HG02759 (cell line): ENCODE measurements at regions not wholly inside any gene's neighbourhood (a gene's known extent, or its start where the extent isn't known, plus 50 kb on each side); places are given as distances from the start of the nearest gene placed in this dataset.

Experiments used
- ATAC-seq: cut with Tn5 transposase; IDR thresholded peaks from one replicate; pipeline ENCODE4 v1.9.1; 2021; ENCODE audit warnings: mild to moderate bottlenecking, moderate library complexity; ENCODE audit not compliant: unreplicated experiment

DNA sequence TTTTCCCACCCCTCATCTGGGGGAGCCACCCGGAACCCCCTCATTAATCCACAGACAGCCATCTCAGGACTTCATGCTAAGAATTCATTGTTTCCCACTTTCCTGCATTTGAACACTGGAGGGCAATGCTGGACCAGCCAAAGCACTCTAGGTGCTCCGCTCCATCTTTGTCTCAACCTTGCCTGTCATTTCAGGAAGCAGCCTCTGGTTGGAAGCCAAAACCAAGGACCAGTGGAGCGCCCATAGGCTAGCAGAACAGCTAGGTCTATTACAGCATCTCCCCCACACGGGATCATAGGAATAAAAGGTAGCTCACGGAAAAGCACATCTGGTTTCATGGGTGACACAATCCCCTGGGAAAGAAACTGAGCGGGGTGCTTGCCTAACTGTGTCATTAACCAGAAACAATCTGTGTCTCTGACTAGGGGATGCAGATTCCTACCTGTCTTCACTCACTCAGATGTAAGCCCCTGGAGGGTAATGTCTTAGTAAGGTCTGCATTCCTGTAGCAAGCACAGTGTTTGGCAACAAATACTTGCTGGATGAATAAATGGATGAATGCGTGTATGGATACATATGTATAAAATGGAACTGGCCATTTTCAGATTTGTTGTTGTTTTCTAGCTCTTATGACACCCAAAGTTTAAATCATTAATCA, 197.0 kb downstream of the DAD1 start:
- ATAC-seq, result peak; percentile 41

DNA sequence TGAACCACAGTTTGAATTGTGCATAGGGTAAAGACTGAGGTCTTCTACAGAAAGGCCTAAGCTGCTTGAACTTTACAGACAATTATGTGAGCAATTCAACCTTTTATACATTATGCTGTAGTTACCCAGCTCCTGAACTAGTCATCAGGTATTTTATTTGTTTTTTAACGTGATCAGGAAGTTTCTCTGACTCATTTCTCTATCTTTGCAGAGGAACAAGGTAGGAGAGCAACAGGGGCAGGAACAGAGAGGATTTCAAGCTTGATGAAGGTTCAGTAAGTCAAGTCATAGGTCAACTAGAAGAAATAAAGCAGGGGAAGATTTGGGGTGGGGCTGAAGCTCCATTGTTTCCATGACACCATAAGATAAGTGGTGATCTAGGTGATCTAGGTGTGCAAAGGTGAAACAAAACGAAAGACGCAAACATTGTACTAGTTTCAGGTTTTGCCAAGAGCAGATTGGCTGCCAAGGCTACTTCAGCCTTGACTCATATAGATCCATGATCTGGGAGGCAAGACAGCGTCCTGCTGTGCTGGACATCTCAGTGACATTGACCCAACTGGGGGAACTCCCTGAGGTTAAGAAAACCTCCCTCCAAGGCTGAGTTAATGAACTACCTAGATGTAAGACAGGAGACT, 198.1 kb downstream of the DAD1 start:
- ATAC-seq, result peak; percentile 52

DNA sequence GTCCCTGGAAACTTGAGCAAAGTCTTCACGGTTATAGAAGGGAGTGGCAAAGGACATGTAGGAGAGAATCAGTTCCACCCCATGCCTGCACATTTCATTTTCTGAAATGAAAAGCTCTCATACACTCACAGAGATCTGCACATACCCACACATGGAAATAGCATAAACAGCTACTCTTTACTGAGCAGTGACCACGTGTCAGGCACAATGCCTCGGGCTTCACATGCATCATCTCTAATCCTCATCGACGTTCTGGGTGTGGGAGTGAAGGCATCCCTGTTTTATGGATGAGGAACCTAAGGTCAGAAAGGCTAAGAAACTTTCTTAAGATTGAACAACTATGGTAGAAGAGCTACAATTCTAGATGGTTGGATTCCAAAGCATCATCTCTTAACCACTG, 198.8 kb downstream of the DAD1 start:
- ATAC-seq, result no peak

DNA sequence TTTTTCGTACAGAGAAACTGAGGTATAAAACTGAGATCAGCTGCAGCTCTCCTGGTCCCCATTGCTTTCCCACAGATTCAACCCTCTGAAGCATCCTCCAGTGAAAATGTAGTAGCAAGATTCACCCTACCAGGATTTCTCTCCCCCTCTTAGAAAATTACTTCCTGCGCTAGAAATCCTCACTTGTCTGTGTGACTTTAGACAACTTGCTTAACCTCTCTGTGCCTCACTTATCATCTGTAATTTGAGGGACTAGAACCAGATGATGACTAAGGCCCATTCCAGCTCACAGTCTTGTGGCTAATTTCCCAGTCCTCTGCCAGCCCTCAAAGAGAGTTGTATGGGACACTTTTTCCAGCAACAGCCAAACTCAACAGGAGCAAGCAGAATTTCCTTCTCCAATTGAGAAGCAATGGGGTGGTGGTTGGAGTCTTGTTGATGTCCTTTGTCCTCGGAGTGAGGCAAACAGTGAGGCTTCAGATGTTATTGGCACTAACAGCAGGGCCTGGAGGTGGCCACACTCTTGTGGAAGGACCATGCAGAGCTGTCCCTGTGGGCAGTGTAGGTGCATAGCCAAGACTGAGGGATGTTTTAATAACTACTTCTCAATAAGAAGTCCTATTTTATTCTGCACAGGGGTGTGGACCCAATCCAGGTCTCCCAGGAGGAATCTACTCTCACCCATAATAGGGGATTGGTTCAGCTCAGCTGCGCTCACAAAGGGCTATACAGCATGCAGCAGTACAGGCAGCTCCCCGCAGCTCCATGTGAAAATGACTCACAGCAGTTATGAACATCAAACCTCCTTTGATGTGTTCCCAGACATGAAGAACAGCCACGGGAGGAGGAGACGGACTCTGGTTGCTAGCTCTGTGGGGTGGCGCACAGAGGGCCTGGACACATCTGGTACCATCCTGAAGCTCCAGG, 200.1 kb downstream of the DAD1 start:
- ATAC-seq, result no peak

DNA sequence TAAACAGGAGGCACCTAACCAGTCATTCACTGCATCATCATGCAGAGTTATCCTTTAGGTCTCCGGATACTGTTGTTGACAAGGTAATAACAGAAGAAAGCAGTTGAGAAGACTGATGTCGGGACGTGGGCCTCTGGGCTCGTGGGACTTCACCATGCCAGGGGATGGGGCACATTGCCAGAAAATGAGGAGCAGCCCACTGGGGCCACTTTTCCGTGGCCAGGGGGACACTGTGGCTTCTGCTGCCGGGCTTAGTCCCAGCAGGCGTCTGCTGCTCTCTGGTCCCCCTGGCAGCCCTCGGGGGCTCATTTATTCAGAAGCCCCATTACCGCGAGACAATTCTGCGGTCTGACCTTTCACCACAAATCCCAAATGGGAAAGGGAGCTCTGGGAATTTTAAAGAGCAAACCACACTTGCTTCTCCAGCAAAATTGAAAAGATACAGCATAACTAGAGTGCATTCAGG, 201.2 kb downstream of the DAD1 start:
- ATAC-seq, result no peak

DNA sequence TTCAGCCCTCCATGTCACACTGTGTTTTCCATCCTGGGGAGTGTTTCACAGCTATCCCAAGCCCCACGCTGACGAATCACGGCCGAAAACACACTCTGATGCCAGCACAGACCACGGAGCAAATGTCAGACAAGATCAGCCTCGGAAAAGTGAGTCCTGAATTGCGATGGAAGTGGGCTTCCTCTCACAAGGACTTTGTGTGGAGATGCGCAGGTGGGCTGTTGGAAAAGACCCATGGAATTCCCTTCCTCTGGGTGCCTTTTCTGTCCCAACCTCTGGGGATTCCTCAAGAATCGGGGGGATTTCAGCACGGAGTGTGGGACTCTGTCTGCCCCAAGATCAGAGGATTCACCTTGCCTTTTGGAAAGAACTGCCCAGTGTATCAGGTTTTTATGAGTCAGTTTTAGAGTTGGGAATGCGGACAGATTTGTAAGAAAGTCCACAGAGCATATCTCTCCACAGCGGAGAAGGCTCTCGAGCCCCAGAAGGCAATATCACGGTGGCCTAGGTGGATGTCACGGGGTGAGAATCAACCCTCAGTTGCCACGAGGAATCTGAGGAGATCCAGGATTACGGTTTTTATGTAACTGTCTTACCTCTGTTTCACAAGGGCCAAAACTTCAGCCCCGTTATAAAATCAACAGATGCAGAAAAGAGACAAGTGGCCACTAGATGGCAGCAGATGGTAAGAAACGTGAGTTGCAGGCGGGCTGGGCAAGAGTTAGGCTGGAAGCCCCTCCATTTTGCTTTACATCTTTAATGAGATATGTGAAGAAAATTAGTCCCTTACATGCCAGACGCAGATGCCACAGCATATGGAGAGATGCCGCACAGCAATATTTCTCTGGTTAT, 201.9 kb downstream of the DAD1 start:
- no peak for ATAC-seq

DNA sequence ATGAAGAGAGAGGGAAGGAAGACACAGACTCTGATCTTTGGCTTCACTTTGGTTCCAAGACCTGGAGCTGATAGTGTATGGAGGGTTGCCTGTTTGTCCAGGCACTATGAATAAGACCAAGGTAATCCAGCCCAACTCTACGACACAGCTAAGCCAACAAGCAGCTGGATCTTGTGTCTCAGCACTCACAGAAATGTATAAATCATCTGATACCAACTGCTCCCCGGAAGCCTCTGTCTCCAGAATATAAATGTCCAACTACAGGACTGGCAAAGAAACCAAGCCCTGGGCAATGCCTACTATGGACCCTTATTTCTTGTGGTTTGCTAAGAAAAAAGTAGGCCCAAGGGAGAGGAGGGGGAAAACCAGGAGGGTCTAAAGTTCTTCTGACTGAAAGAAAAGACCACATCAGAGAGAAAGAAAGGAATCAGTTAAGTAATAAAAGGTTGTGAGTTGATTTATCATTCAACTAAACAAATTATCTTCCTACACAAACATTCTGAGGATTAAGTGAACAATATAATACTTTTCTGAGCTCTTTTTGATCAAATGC, 204.0 kb downstream of the DAD1 start:
- no peak for ATAC-seq

DNA sequence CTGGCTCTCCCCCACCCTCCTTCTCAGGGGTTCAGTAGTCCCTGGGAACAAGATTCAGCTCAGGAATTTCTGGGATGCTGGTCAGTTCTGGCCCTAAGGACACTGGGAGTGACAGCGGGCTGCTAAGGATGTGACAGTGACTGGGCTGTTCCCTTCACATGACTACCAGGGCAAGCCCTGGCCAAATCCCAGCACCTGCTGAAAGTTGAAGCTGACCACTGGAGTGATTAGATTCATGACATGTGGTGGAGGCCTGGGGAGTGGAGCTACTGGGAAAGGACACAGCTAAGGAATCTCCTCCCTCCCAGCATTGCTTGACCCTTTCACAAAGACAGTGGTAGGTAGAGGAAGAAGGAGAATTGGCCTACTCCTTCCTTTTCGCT, 204.9 kb downstream of the DAD1 start:
- peak; percentile 1 for ATAC-seq

DNA sequence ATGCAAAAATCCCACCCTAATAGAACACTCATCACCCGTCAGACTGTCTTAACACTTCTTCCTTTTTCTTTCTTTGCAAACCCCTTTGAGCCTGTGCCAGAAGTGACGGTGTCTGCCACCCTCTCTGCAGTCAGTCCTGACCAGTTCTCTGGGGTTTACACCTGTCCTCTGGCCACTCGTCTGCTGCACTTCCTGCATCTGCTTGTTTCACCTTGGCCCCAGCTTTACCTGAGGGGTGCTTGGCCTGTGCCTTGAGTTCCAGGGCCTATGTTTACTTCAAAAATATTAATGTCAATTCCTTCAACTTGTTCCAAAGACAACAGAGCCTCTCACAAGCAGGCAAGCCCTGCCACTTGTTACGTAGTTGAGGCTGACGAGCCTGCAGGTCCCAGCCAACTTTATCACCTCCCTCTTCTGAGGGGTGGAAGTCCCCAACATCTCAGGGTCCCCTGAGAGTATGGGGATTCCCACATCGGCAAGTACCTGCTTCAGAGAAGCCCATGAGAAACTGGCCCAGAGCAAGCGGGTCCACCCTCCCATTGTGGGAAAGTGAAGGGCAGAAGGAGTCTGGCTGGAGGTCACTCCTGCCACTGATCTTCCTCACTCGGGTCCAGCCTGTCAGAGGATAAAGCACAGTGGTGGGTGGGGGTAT, 205.4 kb downstream of the DAD1 start:
- peak; percentile 72 for ATAC-seq

DNA sequence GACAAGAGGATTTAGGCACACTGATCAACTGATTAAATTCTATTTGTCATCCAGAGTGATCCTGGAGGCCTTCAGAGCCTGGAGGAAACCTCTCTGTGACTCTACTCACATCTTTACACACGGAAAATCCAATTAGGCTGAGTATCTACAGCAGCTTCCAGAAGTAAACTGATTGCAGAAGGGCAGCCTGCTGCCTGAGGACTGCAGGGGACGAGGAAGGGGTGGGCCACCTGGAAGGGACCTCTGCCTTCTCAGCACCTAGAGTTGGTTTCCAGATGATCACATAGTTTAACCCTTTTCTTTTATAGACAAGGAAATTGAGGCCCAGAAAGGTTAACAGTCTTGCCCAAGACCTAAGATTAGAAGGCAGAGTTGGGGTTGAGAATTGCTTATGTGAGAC, 206.1 kb downstream of the DAD1 start:
- ATAC-seq, result no peak

DNA sequence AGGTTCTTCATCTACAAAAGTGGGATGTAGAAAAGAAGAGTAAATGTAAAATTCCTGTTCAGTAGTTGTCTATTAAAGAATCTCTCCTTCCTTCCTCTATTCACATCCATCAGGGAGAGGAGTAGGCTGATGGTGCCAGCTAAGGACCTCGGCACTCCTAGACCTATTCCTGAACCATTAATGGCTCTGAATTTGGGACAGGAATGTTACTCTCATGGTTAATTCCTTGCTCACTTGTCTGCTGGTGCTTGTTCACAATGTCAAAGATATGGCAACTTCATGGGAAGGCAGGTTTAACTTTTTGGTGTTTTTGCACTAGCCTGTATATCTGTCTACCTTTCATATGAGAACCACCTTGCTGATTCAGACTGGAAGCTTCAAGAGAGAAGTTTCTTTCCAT, 206.6 kb downstream of the DAD1 start:
- no peak for ATAC-seq

DNA sequence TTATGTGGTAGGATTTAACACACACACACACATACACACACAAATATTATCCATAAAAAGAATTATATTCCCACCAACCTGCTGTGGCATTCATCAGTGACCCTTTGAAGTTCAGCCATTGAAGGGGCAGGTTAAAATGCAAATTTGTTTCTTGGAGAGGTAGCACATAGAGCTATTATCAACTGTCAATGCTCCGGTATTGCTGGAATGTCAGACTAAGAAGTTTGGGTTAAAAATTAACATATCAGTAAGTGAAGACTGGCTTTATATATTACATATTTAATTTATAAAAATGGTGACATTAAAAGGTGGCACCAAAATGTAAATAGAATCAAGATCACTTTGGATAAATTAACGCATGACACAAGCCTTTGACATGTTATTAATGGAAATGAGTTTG, 207.3 kb downstream of the DAD1 start:
- ATAC-seq, result no peak

DNA sequence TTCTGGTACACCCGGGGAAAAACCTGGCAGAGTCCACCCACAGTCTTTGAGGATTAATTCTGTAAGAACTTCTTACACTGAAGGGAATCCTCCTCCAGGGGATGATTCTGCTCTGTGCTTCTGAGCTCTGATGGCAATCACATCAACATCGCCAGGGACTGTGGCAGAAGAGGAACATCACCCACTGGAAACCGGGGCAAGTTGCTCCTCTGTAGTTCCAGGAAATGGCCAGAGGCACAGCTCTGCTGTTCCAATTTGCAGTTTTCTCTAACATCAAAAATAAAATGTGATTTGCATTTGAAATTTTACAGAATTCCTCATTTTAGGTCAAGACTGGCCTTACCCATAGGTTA, 207.6 kb downstream of the DAD1 start:
- no peak for ATAC-seq

DNA sequence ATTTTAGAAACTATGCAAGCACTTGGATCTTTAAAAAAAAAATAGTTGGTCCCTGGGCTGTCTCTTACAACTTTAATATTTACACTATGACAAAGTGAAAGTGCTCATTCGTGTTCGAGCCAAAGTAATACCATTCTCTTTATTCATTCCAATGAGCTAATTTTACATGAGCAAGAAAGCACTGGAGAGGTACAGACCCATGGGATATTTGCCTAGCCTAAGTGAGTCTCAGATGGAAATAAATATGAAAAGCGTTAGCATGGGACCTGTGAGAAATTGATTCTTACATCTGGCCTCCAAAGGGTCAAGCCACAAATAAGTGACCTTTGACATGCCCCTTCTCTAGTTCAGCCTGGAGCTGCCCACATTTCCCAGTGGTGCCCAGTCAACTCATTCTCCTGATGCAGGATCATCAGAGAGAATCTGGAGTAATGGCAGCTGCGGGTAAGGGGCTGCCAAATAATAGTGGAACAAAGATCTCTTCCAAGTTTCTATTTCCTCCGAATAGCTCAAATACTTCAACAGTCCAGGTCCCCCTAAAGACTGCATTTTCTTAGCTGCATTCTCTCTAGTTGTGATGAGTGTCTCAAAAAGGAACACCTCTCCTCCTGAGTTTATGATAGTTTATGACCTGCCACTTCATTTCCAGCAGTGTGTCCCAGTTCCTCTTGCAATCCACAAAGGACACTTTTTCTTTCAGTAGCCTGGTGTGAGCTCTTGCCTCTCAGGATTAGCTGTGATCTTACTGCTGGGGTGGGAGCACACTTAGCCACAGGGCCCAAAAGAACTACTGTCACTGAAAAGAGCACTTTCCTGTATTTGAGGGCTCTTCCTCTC, 208.2 kb downstream of the DAD1 start:
- no peak for ATAC-seq

DNA sequence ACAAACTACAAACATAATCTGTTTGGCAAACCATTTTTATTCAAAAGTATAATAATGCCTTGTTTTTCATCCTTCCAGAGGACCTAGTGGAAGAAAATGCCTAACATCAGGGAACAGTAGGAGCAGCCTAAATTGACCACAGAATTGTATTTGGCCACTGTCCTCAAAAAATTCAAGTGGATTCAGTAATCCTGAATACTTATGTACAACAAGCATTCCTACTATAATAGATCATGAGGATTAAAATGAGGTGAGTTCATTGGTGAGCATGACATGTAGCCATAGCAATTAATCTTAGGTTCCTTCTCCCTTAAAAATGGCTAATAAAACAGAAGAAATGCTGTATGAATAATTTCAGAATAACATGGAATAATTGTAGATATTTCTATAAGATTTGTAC, 209.3 kb downstream of the DAD1 start:
- ATAC-seq, result no peak

DNA sequence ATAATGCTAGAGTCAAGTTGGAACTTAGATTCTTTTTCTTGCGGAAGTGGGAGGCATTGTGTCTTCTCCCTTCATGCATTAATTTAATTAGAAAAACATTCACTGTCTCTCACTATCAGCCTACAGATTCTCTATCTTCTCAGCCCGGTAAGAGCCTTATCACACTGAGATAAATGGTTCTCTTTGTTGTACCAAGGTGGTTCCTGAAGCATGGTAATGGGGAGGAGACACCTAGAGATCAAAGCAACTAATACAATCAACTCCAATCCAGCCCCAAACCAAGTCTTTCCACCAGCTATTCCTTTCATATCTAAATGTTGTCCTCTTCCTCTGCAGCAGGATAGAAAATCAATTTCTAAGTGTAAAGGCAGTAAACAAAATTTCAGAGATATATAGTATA, 210.8 kb downstream of the DAD1 start:
- no peak for ATAC-seq

DNA sequence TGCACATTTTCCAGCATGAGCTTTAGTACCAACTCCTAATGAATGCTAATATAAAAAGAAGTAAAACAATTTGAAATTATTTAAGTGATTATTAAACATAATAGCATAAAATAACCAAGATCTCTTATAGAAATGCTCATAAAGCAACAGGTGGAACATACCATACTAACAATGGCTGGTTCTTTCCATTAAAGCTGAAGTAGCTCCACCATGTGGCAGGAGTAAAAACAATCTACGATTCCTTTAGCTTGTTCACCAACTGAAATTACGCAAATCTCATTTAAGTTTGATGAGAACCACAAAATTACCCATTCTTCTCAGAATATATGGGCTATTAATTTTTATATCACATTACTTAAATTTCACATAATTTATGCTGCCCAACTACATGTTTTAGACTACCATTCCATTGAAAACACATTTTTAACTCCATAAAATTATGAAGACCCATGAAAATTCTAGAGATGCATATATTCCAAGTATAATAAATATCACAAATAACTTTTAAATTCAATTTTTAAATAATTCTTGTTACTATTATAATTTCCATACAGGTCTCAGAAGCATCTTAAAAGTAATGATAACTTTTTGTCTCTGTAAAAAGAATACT, 213.6 kb downstream of the DAD1 start:
- ATAC-seq, result no peak

DNA sequence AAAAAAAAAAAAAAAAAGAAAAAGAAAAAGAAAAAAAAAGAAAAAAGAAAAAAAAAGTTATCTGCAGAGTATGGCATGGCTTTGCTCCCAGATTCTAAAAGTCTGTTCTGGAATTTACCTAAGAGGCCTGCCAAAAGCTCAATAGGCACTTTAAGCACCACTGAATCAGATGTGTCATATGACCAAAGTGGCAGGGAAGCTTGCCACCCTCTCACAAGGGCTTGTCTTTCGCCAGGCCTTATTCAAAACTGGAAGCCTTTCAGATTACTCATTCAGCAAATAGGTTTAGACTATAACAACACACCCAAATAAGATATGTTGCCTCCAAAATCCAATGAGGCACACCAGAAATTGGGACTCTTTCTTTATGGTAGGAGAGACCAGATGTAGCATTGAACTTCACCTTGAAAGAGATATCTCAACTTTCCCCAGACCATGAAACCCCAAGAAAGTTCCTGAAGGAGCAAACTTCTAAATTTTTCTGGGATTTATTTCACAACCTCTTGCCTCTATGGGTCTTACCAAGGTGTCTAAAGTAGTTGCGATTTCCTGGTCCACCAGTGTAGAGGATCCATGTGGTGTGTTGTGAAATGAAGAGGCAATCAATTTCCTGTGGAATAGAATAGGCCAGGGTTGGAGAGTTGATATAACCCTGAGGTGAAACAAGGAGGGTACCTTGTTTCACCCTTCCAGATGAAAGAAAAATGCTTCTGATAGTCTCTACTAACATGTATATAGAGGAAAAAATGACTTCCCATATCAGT, 218.8 kb downstream of the DAD1 start:
- no peak for ATAC-seq
